Kidney (tissue), 13 donors: ENCODE measurements at regions not wholly inside any gene's neighbourhood (a gene's known extent, or its start where the extent isn't known, plus 50 kb on each side); places are given as distances from the start of the nearest gene placed in this dataset.

Experiments used
- DNase-seq, 5 donors: peaks; one replicate each; pipeline ENCODE4 v3.0.0-alpha.2; 2013 to 2020
- FAIRE-seq: peaks from 2 replicates; lab custom pipeline; 2012; peaks lifted over from hg19 to GRCh38; lab: Jason Lieb, UNC
- H3K27ac ChIP-seq, 2 donors: one replicate each; pipeline ENCODE4 v1.7.0; 2013; ENCODE audit warnings: low read depth in 2 of 2, low read length in 2 of 2, inconsistent platforms in 1 of 2
- H3K27me3 ChIP-seq: one replicate; pipeline ENCODE4 v1.7.1; 2013; ENCODE audit warnings: low read length, inconsistent platforms; ENCODE audit not compliant: control insufficient read depth, insufficient read depth
- H3K36me3 ChIP-seq, 3 donors: one replicate each; pipeline versions ENCODE4 v1.7.0 to v1.7.1; 2013; ENCODE audit warnings: low read length in 3 of 3, control low read depth in 1 of 3, inconsistent platforms in 1 of 3; ENCODE audit not compliant: insufficient read depth in 3 of 3, control insufficient read depth in 2 of 3
- H3K4me1 ChIP-seq, 3 donors: one replicate each; pipeline versions ENCODE4 v1.7.0 to v1.7.1; 2013; ENCODE audit warnings: low read length in 3 of 3, inconsistent platforms in 1 of 3, low read depth in 1 of 3; ENCODE audit not compliant: control insufficient read depth in 2 of 3, insufficient read depth in 2 of 3
- H3K4me3 ChIP-seq, 3 donors: one replicate each; pipeline versions ENCODE4 v1.7.0 to v1.8.1; 2013; ENCODE audit warnings: low read length in 3 of 3, control low read depth in 1 of 3, inconsistent platforms in 1 of 3
- H3K9ac ChIP-seq, 3 donors: one replicate each; pipeline versions ENCODE4 v1.7.0 to v1.7.1; 2013; ENCODE audit warnings: low read length in 3 of 3, control low read depth in 1 of 3, inconsistent platforms in 1 of 3
- H3K9me3 ChIP-seq, 3 donors: one replicate each; pipeline versions ENCODE4 v1.7.0 to v1.7.1; 2013; ENCODE audit warnings: low read length in 3 of 3, control low read depth in 1 of 3, inconsistent platforms in 1 of 3; ENCODE audit not compliant: control insufficient read depth in 2 of 3, insufficient read depth in 1 of 3
- CTCF ChIP-seq: IDR thresholded peaks from 3 replicates; pipeline ENCODE4 v1.5.1; 2012; ENCODE audit warnings: mild to moderate bottlenecking, moderate library complexity, borderline replicate concordance; ENCODE audit not compliant: insufficient read depth; ENCODE audit errors: extremely low read depth
- intact Hi-C: fragments of 100-400 bp; cut with DNase I; formaldehyde crosslinking; loops from one replicate; pipeline ENCODE4 v1.11.1; 2022
- donor health status: control.
- donor health status: control.
- donor health status: control.
- donor health status: control.
- donor health status: control.
- donor health status: DM: yes; HTN: yes; CAD: no.
- donor health status: Normal renal cell carcinoma (clear cell type).

GRCh38 chr20:16135630-16136029, 437.6 kb downstream of the KIF16B start:
- no peak for FAIRE-seq
- no peaks in the 10 kb centered on the region for H3K27me3 ChIP-seq
- intact Hi-C loops: no loop called here
- no peak overlapping the region for H3K27ac ChIP-seq
- no peak for DNase-seq
- H3K9me3 ChIP-seq: no peaks in the 10 kb centered on the region
- no peak overlapping the region for H3K4me3 ChIP-seq
- no peaks in the 10 kb centered on the region for H3K36me3 ChIP-seq
- H3K4me1 ChIP-seq: no peaks in the 10 kb centered on the region
- no peak overlapping the region for H3K9ac ChIP-seq
- no peak for TF ChIP-seq CTCF

GRCh38 chr20:16132036-16132798, 441.0 kb downstream of the KIF16B start:
- Histone ChIP-seq H3K36me3 (no peaks in the 10 kb centered on the region), H3K27me3 (no peaks in the 10 kb centered on the region), H3K4me1 (no peaks in the 10 kb centered on the region), H3K9me3 (no peaks in the 10 kb centered on the region), H3K4me3 (no peak overlapping the region), H3K27ac (no peak overlapping the region), H3K9ac (no peak overlapping the region)
- TF ChIP-seq CTCF: no peak
- DNase-seq (no peak), FAIRE-seq (no peak)
- intact Hi-C loops: no loop called here

- H3K36me3 ChIP-seq: no peaks in the 10 kb centered on the region
- no peaks in the 10 kb centered on the region for H3K27me3 ChIP-seq
These were observed 443.8 kb downstream of the KIF16B start for GRCh38 chr20:16129411-16129810.

More at GRCh38 chr20:16129411-16129810, 443.8 kb downstream of the KIF16B start:
- FAIRE-seq: no peak
- no peak for DNase-seq
- Histone ChIP-seq H3K27ac (no peak overlapping the region), H3K4me1 (no peaks in the 10 kb centered on the region), H3K9me3 (no peaks in the 10 kb centered on the region), H3K9ac (no peak overlapping the region), H3K4me3 (no peak overlapping the region)
- TF ChIP-seq CTCF: no peak
- intact Hi-C loops: no loop called here
